A549 (cell line): ENCODE measurements at regions not wholly inside any gene's neighbourhood (a gene's known extent, or its start where the extent isn't known, plus 50 kb on each side); places are given as distances from the start of the nearest gene placed in this dataset.
A peak's percentile ranks its signal among the peaks of the same experiment; 100 is the strongest.

Source experiments
- ATAC-seq, 2 experiments: fragments of 200-7000 bp in 1 of 2; fragments of >200 bp in 1 of 2; cut with Nextera tagmentation in 1 of 2; cut with Tn5 transposase in 1 of 2; 3 replicates each; pipeline versions ENCODE4 v1.8.0 to v1.9.1; 2018 to 2020; ENCODE audit warnings: mild to moderate bottlenecking in 1 of 2, moderate library complexity in 1 of 2
- CTCF ChIA-PET: fragments of 300-600 bp; sonication (Branson Sonifier 250); formaldehyde crosslinking; extraction: SDS; loops from one replicate; lab custom pipeline; 2021; ENCODE audit warnings: antibody characterized with exemption, inconsistent platforms; lab: Yijun Ruan, JAX
- POLR2A ChIA-PET: fragments of 350-600 bp; formaldehyde crosslinking; extraction: SDS; loops from one replicate; lab custom pipeline; 2021; ENCODE audit warnings: antibody characterized with exemption, inconsistent platforms; lab: Yijun Ruan, JAX
- DNase-seq, 2 experiments: peaks; one replicate each; pipeline versions ENCODE4 v3.0.0 to v3.0.0-alpha.2; 2011 to 2016; ENCODE audit warnings: low read depth in 1 of 2, low spot score in 1 of 2
- FAIRE-seq: peaks from 2 replicates; lab custom pipeline; 2011; peaks lifted over from hg19 to GRCh38; lab: Jason Lieb, UNC
- H3K27ac ChIP-seq, 2 experiments: fragments of >200 bp; sonication (Bioruptor Twin); formaldehyde crosslinking; 3 replicates each; pipeline ENCODE4 v1.5.1; 2016 to 2017
- H3K4me1 ChIP-seq: fragments of >200 bp; sonication (Bioruptor Twin); formaldehyde crosslinking; 3 replicates; pipeline ENCODE4 v1.6.1; 2016
- H3K4me2 ChIP-seq: fragments of >200 bp; sonication (Bioruptor Twin); formaldehyde crosslinking; 3 replicates; pipeline ENCODE4 v1.6.1; 2016
- H3K4me3 ChIP-seq: fragments of >200 bp; sonication (Bioruptor Twin); formaldehyde crosslinking; 3 replicates; pipeline ENCODE4 v1.5.1; 2016
- H3K9me3 ChIP-seq: fragments of >200 bp; sonication (Bioruptor Twin); formaldehyde crosslinking; 3 replicates; pipeline ENCODE4 v1.6.1; 2016
- BHLHE40 ChIP-seq: IDR thresholded peaks from 2 replicates; pipeline ENCODE4 v1.6.1; 2012; ENCODE audit warnings: low read depth, low read length, inconsistent platforms
- CBX2 ChIP-seq: fragments of 200-600 bp; sonication (generic); IDR thresholded peaks from 2 replicates; pipeline ENCODE4 v1.6.1; 2016; ENCODE audit warnings: low read depth, mild to moderate bottlenecking, borderline replicate concordance
- CBX8 ChIP-seq: fragments of 200-600 bp; sonication (generic); IDR thresholded peaks from 2 replicates; pipeline ENCODE4 v1.6.1; 2016
- CEBPB ChIP-seq, 2 experiments: fragments of >200 bp in 1 of 2; sonication (Bioruptor Twin) in 1 of 2; formaldehyde crosslinking in 1 of 2; IDR thresholded peaks; 2 replicates each; pipeline ENCODE4 v1.6.1; 2012 to 2016
- CHD2 ChIP-seq: fragments of 150-350 bp; IDR thresholded peaks from 2 replicates; pipeline ENCODE4 v1.6.1; 2014; ENCODE audit warnings: low read length; ENCODE audit not compliant: partially characterized antibody
- CTCF ChIP-seq: fragments of >200 bp; sonication (Bioruptor Twin); formaldehyde crosslinking; IDR thresholded peaks from 3 replicates; pipeline ENCODE4 v1.5.1; 2016
- EHMT2 ChIP-seq: fragments of 200-600 bp; sonication (generic); IDR thresholded peaks from 2 replicates; pipeline ENCODE4 v1.6.1; 2016; ENCODE audit warnings: antibody characterized with exemption, low read depth, mild to moderate bottlenecking, moderate library complexity
- FOSB ChIP-seq: fragments of 250-450 bp; sonication (Bioruptor Pico); IDR thresholded peaks from 2 replicates; pipeline ENCODE4 v1.5.0; 2020; ENCODE audit warnings: mild to moderate bottlenecking, moderate library complexity
- HDAC2 ChIP-seq: fragments of 200-600 bp; sonication (generic); IDR thresholded peaks from 2 replicates; pipeline ENCODE4 v1.6.1; 2016
- HOXA7 ChIP-seq: fragments of 250-450 bp; sonication (Bioruptor Pico); IDR thresholded peaks from 2 replicates; pipeline ENCODE4 v1.5.0; 2020; ENCODE audit warnings: mild to moderate bottlenecking, moderate library complexity
- HOXB5 ChIP-seq: fragments of 250-450 bp; sonication (Bioruptor Pico); IDR thresholded peaks from 2 replicates; pipeline ENCODE4 v1.5.0; 2020; ENCODE audit warnings: mild to moderate bottlenecking, moderate library complexity
- JUN ChIP-seq, 2 experiments: fragments of >200 bp; sonication (Bioruptor Twin); formaldehyde crosslinking; IDR thresholded peaks; 2 replicates in 1 of 2; 3 replicates in 1 of 2; pipeline ENCODE4 v1.6.1; 2016 to 2017
- JUNB ChIP-seq: fragments of >200 bp; sonication (Bioruptor Twin); formaldehyde crosslinking; IDR thresholded peaks from 2 replicates; pipeline ENCODE4 v1.6.1; 2016
- KDM1A ChIP-seq: fragments of 200-600 bp; sonication (generic); IDR thresholded peaks from 2 replicates; pipeline ENCODE4 v1.6.1; 2016; ENCODE audit warnings: low read depth, mild to moderate bottlenecking
- MAX ChIP-seq: IDR thresholded peaks from 2 replicates; pipeline ENCODE4 v1.6.1; 2012
- MAZ ChIP-seq: fragments of 150-350 bp; IDR thresholded peaks from 2 replicates; pipeline ENCODE4 v1.6.1; 2014; ENCODE audit warnings: antibody characterized with exemption, low read depth, low read length, borderline replicate concordance
- MYC ChIP-seq: IDR thresholded peaks from 2 replicates; pipeline ENCODE4 v1.6.1; 2012; ENCODE audit warnings: mild to moderate bottlenecking, inconsistent platforms, low read length, improper control_type of control experiment, borderline replicate concordance
- PBX3 ChIP-seq: IDR thresholded peaks from 2 replicates; pipeline ENCODE4 v1.6.1; 2012
- POLR2AphosphoS2 ChIP-seq: conservative IDR thresholded peaks from 2 replicates; pipeline ENCODE4 v1.6.1; 2012; ENCODE audit warnings: low read length, improper control_type of control experiment, inconsistent platforms
- RAD21 ChIP-seq, 2 experiments: fragments of >200 bp in 1 of 2; sonication (Bioruptor Twin) in 1 of 2; formaldehyde crosslinking in 1 of 2; IDR thresholded peaks in 1 of 2; conservative IDR thresholded peaks in 1 of 2; 2 replicates in 1 of 2; 3 replicates in 1 of 2; pipeline ENCODE4 v1.6.1; 2012 to 2018; ENCODE audit warnings: inconsistent platforms in 1 of 2
- RCOR1 ChIP-seq: fragments of 150-350 bp; IDR thresholded peaks from 2 replicates; pipeline ENCODE4 v1.6.1; 2014; ENCODE audit warnings: antibody characterized with exemption, low read length, low read depth
- RNF2 ChIP-seq: fragments of 200-600 bp; sonication (generic); IDR thresholded peaks from 2 replicates; pipeline ENCODE4 v1.6.1; 2016; ENCODE audit warnings: low read depth, mild to moderate bottlenecking, antibody characterized with exemption, moderate library complexity, borderline replicate concordance
- SMC3 ChIP-seq: fragments of >200 bp; sonication (Bioruptor Twin); formaldehyde crosslinking; IDR thresholded peaks from 3 replicates; pipeline ENCODE4 v1.6.1; 2018; ENCODE audit warnings: inconsistent platforms
- SREBF2 ChIP-seq: fragments of 450-650 bp; IDR thresholded peaks from 2 replicates; pipeline ENCODE4 v1.6.1; 2014; ENCODE audit warnings: mild to moderate bottlenecking, moderate library complexity
- TFCP2L1 ChIP-seq: fragments of 250-450 bp; sonication (Bioruptor Pico); IDR thresholded peaks from 2 replicates; pipeline ENCODE4 v1.5.0; 2021; ENCODE audit warnings: mild to moderate bottlenecking
- TP53 ChIP-seq: fragments of 250-450 bp; sonication (Bioruptor Pico); IDR thresholded peaks from 2 replicates; pipeline ENCODE4 v1.5.0; 2021; ENCODE audit warnings: mild to moderate bottlenecking, moderate library complexity
- USF2 ChIP-seq: fragments of 450-650 bp; IDR thresholded peaks from 2 replicates; pipeline ENCODE4 v1.6.1; 2014; ENCODE audit warnings: antibody characterized with exemption
- ZC3H11A ChIP-seq: fragments of 450-650 bp; IDR thresholded peaks from 2 replicates; pipeline ENCODE4 v1.6.1; 2014; ENCODE audit warnings: antibody characterized with exemption, mild to moderate bottlenecking
- ZFP36 ChIP-seq: fragments of 450-650 bp; IDR thresholded peaks from 2 replicates; pipeline ENCODE4 v1.6.1; 2014; ENCODE audit warnings: borderline replicate concordance; ENCODE audit not compliant: partially characterized antibody
- WGBS: methylation state at CpG from one replicate; pipeline ENCODE4 v1.1.6; 2017; ENCODE audit errors: missing lambda C conversion rate; 5-methylcytosine and 5-hydroxymethylcytosine counted together

GRCh38 chr2:16869711-16870110, 204.1 kb upstream of the CYRIA start:
- WGBS: 20% methylated on average over 4 of the region's 4 CpGs
- Histone ChIP-seq H3K4me2 (no peak overlapping the region), H3K4me3 (no peak overlapping the region), H3K4me1 (no peaks in the 10 kb centered on the region), H3K27ac (no peak overlapping the region), H3K9me3 (no peaks in the 10 kb centered on the region)
- no peak for DNase-seq
- TF ChIP-seq HOXA7 (no peak), EHMT2 (no peak), CTCF (no peak), JUNB (no peak), RCOR1 (no peak), FOSB (CRISPR knock-in tag) (no peak), TFCP2L1 (CRISPR knock-in tag) (no peak), PBX3 (no peak)
- no peak for ATAC-seq
- CTCF ChIA-PET: no interaction called here
- FAIRE-seq: no peak
- POLR2A ChIA-PET: no interaction called here

GRCh38 chr2:16862471-16862870, 196.8 kb upstream of the CYRIA start:
- Histone ChIP-seq H3K4me1 (no peaks in the 10 kb centered on the region), H3K4me3 (no peak overlapping the region), H3K27ac (no peak overlapping the region), H3K9me3 (no peaks in the 10 kb centered on the region), H3K4me2 (no peak overlapping the region)
- ATAC-seq: no peak
- WGBS: 14% methylated on average over 6 of the region's 6 CpGs
- no peak for DNase-seq
- CTCF ChIA-PET: interaction anchor here (1.0 kb wide), 1 partner anchor 9 kb away, joined by 3 read pairs; no protein-coding TSS in a partner anchor
- POLR2A ChIA-PET: no interaction called here
- FAIRE-seq: no peak
- TF ChIP-seq CHD2: no peak
- TF ChIP-seq MAX: no peak

- H3K4me2 ChIP-seq: no peak overlapping the region
- no peak overlapping the region for H3K4me3 ChIP-seq
- no peaks in the 10 kb centered on the region for H3K9me3 ChIP-seq
- POLR2A ChIA-PET: no interaction called here
- H3K4me1 ChIP-seq: no peaks in the 10 kb centered on the region
- 3% methylated on average over 2 of the region's 2 CpGs for WGBS
- DNase-seq: peak in 1 of 2 experiments; percentile 2
- TF ChIP-seq ZC3H11A (no peak), CBX2 (no peak), SMC3 (no peak), JUN (IDR thresholded peaks at IDR 0.05) (no peak), MAZ (no peak), TP53 (CRISPR knock-in tag) (no peak), HOXB5 (CRISPR knock-in tag) (no peak), USF2 (no peak), CEBPB (IDR thresholded peaks at IDR 0.05) (no peak), CBX8 (no peak), HDAC2 (no peak), BHLHE40 (no peak), RNF2 (no peak), POLR2AphosphoS2 (no peak), SREBF2 (no peak), RAD21 (conservative IDR thresholded peaks at IDR 0.05 in 1 of 2, IDR thresholded peaks at IDR 0.05 in 1 of 2) (no peak), MYC (no peak), ZFP36 (no peak), KDM1A (no peak)
- TF ChIP-seq, all 56 proteins: peak for 0
- H3K27ac ChIP-seq: no peak overlapping the region
- CTCF ChIA-PET: no interaction called here
- FAIRE-seq (no peak), ATAC-seq (no peak)
Measured at GRCh38 chr2:16861530-16861929, 195.9 kb upstream of the CYRIA start.
